Bronchial epithelial cell (primary cell): ENCODE measurements at regions not wholly inside any gene's neighbourhood (a gene's known extent, or its start where the extent isn't known, plus 50 kb on each side); places are given as distances from the start of the nearest gene placed in this dataset.
"Not testable (repeated sequence)": the region's sequence is repeated elsewhere in the genome, so short reads cannot be mapped to it uniquely, and the experiment has no call there.

ENCODE experiments used
- DNase-seq: peaks from one replicate; pipeline ENCODE4 v3.0.0-alpha.2; 2010; ENCODE audit warnings: low read depth
- FAIRE-seq: peaks from 2 replicates; lab custom pipeline; 2011; peaks lifted over from hg19 to GRCh38; lab: Jason Lieb, UNC
- H3K27me3 ChIP-seq: 2 replicates; pipeline ENCODE4 v1.5.1; 2011; ENCODE audit warnings: low read length; ENCODE audit not compliant: control insufficient read depth, insufficient read depth
- H3K36me3 ChIP-seq: 2 replicates; pipeline ENCODE4 v1.5.1; 2011; ENCODE audit warnings: low read length; ENCODE audit not compliant: control insufficient read depth, insufficient read depth
- H3K4me3 ChIP-seq: 2 replicates; pipeline ENCODE4 v1.5.1; 2011; ENCODE audit warnings: mild to moderate bottlenecking, low read depth, low read length, control low read depth
- TF ChIP-seq, protein P1 (sequence below): IDR thresholded peaks from 2 replicates; pipeline ENCODE4 v1.5.1; 2011; ENCODE audit warnings: mild to moderate bottlenecking, moderate library complexity, low read length, control low read depth, inconsistent platforms; ENCODE audit not compliant: insufficient read depth, severe bottlenecking

DNA sequence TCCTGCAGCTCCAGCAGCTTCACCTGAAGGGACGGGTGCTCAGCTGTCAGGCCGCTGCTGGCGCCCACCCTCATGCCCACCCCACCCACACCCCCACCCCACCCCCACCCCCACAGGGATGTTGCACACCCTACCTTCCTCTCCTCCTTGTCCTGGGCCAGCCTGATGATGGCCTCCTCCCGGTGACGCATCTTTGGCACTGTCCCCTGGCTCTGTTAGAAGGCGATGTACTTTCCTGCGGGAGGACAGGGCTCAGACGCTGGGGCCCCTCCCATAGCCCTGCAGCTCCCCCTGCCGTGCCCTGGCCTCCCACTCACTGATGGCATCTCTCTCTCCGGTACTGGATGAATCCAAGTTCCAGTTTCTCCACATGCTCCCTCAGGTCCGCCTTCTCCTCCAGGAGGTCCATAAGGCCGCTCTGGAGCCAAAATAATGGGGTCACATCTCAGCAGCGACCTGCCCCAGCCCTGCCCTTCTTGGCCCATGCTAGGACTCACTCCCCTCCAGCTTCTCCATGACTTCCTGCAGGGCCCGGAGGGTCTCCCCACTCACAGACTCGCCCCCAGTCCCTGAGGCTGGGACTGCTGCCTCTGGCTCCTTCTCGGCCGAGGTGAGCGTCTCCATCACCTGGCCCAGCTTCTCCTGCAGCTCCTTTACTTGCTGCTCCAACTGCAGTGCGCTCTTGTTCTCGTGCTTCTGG lies 55.2 kb downstream of the GOLGA8B start:
- H3K4me3 ChIP-seq, FAIRE-seq, DNase-seq, H3K36me3 ChIP-seq, H3K27me3 ChIP-seq: not testable (repeated sequence)

DNA sequence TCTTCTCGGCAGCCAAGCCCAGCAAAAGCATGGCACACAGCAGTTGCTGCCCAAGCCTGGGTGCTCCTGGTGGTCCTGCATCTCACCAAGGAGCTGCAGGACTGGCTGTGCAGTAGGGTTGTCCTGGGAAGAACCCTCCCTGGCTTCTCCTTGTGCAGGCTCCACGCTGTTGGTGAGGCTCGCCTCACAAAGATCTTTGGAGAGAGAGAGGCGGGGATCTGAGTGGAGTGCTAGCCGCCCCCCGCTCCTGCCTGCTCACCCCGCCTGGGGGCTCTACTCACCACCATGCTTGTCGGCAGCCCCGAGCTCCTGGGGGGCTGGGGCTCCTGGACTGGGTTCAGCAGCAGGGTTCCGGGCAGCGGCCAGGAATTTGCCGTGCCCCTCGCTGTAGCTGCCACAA lies 55.8 kb downstream of the GOLGA8B start:
- not testable (repeated sequence) for FAIRE-seq

DNA sequence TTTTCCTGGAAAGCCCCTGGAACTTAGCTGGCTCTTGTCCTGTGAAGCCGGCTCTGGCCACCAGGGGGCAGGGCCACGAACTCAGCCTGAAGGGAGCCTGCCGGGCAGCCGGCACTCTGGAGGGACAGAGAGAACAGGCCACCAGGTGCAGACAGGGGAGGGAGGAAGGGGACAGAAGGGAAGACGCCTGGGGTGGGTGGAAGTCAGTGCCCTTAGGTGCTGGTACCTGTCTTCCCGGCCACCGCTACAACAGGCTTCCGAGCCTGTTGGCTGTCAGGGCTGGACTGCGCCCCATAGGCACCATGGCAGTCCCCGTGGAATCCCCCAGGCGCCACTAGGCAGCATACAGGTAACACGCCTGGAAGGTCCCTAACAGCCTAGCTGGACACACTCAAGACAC lies 59.6 kb downstream of the GOLGA8B start:
- H3K27me3 ChIP-seq, H3K36me3 ChIP-seq, FAIRE-seq, H3K4me3 ChIP-seq, DNase-seq: not testable (repeated sequence)

More for the DNA sequence above, 55.8 kb downstream of the GOLGA8B start:
- H3K4me3 ChIP-seq, H3K27me3 ChIP-seq, DNase-seq, H3K36me3 ChIP-seq: not testable (repeated sequence)

DNA sequence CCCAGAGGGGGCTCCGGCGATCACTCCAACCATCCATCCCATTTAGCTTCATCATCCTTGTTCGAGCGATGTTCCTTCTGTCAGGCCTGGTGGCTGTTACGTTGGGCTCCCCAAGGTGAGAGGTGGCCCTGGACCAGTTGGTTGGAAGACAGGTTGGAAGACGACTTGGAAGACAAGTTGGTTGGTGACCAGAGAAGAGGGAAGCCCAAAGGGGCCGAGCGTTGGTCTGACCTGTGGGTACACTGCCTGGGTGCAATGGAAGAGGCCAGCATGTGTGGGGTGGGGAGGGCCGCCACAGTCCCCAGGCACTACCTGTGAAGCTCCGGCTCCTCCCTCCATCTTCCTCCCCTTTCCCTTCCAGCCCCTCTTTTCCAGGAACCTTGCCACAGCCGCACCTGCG lies 60.9 kb downstream of the GOLGA8B start:
- not testable (repeated sequence) for H3K36me3 ChIP-seq, H3K4me3 ChIP-seq, DNase-seq, FAIRE-seq, H3K27me3 ChIP-seq

DNA sequence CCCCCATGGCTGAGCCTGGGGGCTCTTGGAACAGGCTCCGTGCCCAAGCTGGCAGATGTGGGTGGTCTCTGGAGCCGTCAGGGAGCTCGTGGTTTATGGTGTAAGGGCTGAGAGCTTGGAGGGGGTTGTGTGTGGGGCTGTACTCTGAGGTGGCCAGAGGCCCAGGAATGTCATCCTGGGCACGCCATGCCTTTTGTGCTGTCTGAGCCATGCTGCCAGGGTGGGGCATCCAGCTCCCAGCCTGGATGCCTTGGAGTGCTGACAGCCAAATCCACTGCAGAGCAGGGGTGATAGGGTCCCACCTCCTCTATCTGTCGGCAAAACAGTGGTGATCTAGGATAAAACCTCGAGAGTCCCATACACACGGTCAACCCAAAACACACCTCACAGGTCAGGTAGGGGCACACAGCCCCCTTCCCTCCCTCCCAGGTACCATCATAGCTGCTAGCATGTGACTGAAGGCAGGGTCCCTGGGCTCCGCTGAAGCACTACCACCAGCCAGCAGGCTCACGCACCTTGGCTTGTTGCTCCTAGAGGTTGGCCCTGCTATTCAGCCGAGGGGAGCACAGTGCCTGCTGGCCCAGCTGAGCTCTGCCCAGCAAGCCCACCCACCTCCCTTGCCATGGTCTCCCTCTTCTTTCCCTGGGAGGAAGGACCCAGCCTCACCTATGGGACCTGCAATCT lies 61.5 kb downstream of the GOLGA8B start:
- not testable (repeated sequence) for DNase-seq, H3K27me3 ChIP-seq, H3K4me3 ChIP-seq, H3K36me3 ChIP-seq, FAIRE-seq

GRCh38 chr15:34520566-34520965 lies 62.9 kb downstream of the GOLGA8B start:
- H3K36me3 ChIP-seq, result no peaks in the 10 kb centered on the region
- TF ChIP-seq, protein P1, sequence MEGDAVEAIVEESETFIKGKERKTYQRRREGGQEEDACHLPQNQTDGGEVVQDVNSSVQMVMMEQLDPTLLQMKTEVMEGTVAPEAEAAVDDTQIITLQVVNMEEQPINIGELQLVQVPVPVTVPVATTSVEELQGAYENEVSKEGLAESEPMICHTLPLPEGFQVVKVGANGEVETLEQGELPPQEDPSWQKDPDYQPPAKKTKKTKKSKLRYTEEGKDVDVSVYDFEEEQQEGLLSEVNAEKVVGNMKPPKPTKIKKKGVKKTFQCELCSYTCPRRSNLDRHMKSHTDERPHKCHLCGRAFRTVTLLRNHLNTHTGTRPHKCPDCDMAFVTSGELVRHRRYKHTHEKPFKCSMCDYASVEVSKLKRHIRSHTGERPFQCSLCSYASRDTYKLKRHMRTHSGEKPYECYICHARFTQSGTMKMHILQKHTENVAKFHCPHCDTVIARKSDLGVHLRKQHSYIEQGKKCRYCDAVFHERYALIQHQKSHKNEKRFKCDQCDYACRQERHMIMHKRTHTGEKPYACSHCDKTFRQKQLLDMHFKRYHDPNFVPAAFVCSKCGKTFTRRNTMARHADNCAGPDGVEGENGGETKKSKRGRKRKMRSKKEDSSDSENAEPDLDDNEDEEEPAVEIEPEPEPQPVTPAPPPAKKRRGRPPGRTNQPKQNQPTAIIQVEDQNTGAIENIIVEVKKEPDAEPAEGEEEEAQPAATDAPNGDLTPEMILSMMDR, result no peak
- H3K27me3 ChIP-seq, result peaks cover 2% of the 10 kb centered on the region
- no peak overlapping the region for H3K4me3 ChIP-seq
- DNase-seq (no peak), FAIRE-seq (no peak)

GRCh38 chr15:34520010-34520409 lies 63.4 kb downstream of the GOLGA8B start:
- H3K4me3 ChIP-seq, H3K27me3 ChIP-seq, H3K36me3 ChIP-seq, DNase-seq, FAIRE-seq: not testable (repeated sequence)

DNA sequence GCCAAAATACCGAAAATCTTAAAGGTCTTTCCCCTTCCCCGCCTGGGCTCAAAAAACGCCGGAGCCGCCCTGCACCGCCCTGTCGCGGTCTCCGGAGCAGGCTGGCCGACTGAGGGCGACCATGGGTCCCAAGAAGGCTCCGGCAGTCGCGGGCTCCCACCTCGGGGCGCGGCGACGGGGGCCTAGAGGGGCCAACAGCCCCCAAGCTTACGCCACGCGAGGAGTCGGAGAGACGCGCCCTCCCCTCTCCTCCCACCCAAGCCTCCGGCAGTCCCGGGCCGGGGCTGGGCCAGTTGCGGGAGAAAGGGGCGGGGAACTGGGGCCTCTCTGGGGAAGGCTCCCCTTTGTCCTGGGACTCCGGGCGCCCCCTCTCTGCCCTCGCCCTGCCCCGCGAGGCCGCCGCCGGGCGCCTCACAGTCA lies 69.2 kb downstream of the GOLGA8B start:
- FAIRE-seq (no peak), DNase-seq (no peak)
- H3K36me3 ChIP-seq, result no peaks in the 10 kb centered on the region
- TF ChIP-seq, protein P1, result no peak
- peak overlapping the region; percentile 34 for H3K4me3 ChIP-seq
- H3K27me3 ChIP-seq, result peaks cover 20% of the 10 kb centered on the region

DNA sequence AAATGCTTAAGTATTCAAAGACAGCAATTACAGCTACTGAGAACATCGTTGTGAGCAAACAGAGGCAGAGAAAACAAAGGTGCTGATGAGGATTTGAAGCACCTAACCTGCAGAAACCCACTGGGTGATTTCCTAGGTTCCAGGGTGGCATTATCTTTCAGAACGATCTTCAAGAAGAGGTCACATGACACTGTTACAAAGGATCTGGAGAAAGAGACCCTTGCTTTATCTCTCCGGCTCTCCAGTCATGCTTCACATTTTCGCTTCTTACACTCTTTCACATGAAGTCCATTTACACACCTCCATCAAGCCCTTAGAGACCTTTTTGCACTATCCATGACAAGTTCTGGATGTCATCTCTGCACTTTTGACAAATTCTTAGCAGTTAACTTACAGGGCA lies 70.8 kb downstream of the GOLGA8B start:
- Histone ChIP-seq H3K36me3 (no peaks in the 10 kb centered on the region), H3K27me3 (peaks cover 20% of the 10 kb centered on the region), H3K4me3 (no peak overlapping the region)
- no peak for DNase-seq
- FAIRE-seq, result no peak
- TF ChIP-seq, protein P1, result no peak
